T-helper 1 cell treated with Interleukin-12 subunit alpha and Interleukin-12 subunit beta and Interleukin-4 antibody, amounts not matched to agents 30 ng/mL and 1 ng/mL, for 36 hours (primary cell): ENCODE measurements at regions not wholly inside any gene's neighbourhood (a gene's known extent, or its start where the extent isn't known, plus 50 kb on each side); places are given as distances from the start of the nearest gene placed in this dataset.

Source experiments
- intact Hi-C: fragments of 100-400 bp; cut with micrococcal nuclease; formaldehyde crosslinking; loops from one replicate; pipeline ENCODE4 v1.15.1; 2024

DNA sequence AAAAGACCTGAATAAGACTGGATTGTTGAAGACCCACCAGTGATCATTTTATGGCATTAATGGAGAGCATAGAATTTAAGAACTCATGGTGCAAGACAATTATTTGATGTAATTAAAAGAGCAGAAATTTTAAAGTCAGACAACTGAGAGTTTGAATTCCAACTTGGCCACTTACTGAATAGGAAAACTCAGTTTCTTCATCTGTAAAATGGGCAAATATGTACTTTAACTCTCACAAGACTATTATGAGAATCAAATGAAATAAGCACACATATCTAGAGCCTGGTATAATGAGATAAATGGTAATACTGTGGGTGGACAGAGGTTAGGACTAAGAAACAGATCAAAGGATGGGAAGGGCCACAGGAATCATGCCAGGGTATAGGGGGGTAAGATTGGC, 88.0 kb downstream of the SOX9 start:
- intact Hi-C loops = no loop called here

DNA sequence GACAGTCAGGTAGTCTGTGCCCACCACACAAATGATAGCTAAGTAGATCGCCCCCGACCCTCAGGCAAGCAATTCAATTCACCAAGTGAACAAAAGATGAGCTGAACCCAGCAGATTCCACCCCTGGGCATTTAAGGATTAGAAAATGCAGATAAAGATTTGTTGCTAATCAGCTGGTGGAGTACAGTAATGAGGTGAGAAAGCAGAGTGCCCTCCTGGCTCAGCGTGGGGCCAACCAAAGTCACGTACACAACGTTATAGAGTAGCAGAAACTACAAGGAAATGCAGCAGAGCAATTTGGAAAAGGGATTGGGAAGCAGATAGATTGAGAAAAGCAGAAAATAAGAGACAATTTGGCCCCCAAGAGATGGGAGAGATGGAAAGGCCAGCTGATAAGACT, 91.2 kb downstream of the SOX9 start:
- intact Hi-C loops = no loop called here

DNA sequence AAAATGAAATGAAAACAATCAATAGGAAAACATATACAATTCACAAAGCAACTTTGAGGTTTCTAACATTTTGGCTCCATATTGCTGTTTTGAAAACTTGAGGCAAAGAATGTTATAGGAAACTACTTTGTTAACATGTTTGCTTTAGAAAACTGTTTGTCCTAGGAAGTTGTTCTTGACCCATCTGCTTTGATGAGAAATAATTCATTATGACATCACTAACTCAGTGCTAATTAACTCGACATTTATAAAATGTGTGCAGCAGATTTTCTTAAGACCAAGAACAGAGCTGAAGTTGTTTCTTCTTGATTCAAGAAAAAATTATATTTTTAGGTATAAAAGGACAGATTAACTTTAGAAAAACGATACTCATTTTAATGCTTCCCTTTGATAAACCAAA, 94.7 kb downstream of the SOX9 start:
- intact Hi-C loops = no loop called here

DNA sequence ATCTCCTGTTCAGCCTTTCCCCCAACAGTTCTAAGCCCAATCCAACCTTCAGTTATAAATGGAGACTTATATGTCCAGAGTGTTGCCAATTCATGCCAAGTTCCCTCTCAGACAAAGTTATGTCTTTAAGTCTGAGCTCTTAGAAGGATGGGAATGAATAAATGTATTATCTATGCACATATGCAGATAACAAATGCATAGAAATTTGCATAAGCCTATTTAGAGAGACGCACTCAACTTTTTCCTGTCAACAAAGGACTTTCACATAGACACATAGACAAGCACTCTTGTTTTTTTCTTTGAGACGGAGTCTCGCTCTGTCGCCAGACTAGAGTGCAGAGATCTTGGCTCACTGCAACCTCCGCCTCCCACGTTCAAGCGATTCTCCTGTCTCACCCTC, 95.1 kb downstream of the SOX9 start:
- intact Hi-C loops = no loop called here

DNA sequence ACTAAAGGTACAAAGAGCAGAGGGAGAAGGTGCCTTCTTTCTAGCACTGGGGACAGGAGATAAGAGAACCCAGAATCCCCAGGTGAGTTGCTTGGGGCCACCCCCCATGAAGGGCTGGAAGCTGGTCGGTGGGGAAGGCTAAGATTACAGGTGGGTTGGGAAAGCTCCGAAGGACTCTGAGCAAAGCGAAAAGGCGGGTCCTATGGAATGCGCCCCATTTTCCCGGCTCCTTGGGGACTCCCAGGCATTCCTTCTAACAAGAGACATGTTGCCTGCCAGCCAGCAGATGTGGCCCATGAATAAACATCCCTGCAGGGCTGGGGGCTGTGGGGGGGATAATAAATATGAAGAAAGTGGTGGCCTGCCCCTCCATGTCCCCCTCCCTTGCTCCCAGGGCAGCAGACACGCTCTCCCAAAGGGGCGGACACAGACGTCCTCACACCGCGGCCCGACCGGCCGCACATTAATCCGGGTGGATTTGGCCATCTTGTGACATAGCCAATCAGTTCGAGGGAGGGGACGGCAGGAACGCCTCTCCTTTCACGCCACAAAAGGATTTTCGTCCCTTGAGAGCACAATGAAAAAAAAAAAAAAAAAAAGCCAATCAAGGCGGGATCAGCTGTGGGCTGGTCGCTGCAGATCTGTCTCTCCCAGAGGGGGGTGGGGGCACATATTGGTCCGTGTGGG, 98.5 kb downstream of the SOX9 start:
- intact Hi-C loops = no loop called here

DNA sequence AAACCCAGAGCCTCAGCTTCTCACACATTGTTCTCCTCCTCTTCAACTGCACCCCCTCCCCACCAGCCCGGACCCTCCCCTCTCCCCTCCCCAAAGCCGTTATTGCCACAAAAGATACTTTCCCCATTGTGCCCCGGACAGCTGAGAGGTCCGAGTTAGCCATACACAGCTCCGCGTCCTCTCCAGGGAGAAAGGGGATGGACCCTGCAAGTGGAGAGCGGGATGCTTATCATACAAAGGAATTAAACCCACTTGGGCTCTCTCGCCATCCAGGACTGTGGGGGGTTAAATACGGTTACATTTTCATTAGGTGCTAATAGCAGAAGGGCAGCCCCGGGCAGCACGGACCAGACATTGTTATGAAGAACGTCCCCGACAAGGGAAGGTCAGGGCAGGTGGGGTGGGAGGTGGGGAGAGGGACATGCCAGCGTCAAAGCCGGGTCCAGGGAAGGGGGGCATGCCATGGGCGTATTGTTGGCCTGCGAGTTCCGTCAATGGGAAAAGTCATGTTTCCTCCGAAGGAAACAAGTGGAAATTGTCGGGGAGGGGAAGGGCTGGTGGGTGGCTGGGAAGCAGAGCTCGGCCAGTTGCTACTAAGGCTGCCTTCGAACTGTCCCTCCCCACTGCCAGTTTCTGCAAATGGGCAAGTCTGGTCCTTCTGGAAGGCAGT, 99.1 kb downstream of the SOX9 start:
- intact Hi-C loops = no loop called here

DNA sequence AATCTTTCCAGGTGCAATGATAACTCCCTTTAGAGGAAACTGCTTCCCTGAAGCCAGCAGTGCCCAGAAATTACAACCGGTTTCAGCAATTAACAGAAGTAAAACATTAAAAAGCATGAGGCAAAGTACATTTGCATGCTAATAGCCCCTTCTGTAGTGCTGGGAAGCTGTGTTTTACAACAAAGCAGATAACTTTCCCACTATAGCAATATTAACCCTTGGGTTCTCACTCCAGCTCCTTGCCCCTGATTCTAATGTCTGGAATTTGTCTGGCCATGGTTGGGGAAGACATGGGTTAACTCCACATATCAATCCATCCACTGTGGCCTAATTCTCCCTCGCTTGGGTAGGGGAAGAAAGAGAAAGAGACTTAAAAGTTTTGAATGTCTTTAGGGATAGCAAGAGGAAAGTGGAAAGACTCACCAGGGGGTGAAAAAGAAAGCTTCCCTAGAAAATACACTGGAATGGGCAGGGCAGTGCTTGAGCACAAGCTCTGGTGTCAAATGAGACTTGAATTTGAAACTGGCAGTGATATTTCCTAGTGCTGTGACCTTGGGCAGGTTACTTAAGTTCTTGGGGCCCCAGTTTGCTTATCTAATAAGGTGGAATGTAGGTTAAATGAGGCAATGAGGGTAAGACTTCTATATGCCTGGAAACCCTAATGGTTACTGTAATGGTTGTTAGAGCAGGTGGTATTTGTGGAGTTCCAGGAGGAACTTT, 102.0 kb downstream of the SOX9 start:
- intact Hi-C loops = no loop called here

DNA sequence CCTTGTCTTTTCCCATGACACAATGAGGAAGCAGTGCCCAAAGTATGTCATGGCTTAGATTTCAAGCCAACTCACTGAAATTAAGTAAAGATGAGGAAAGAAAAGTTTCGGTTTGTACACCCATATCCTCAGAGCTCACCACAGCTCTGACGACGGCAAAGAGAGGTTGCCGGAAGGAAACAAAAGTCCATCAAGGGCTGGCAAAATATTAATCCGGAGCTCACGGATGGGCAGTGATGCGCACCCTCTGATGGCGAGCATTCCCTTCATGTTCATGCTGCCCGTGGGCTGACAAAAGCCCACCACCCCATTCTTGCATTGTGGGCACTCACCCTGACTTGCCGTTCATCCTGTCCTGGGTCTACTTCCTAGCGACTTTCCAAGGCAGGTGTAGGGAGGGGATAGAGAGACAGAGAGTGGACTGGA, 103.1 kb downstream of the SOX9 start:
- intact Hi-C loops = no loop called here

DNA sequence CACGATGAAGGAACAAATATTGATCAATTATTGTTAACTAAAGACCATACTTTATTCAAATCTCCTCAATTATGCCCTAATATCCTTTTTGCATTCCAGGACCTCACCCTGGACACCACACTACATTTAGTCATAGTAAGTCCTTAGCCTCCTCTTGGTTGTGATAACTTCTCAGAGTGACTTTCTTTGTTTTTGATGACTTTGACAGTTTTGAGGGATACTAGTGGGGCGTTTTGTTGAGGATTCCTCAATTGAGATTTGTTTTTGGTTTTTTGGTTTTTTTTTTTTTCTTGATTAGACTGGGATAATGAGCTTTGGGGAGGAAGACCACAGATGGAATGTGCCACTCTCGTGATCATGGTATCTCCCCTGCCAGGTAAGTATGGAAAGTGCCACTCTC, 105.5 kb downstream of the SOX9 start:
- intact Hi-C loops = no loop called here

DNA sequence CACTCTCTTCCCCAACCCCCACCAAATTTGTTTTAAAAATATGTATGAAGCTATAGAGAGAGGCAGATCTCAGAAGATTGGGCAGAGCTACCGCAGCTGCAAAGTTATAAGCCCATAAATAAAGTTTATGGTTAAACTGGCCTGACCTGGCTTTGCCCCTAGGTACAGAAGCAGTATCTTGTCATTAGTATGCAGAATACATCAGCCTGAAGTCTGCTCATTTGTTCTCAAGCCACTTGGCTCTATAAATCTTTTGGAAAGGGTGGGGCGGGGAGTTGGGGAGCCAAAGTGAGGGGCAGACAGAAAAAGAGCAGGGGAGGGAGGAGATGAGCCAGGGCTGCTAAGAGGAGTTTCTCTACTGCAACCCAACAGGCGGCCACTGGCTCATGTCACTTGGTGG, 113.2 kb downstream of the SOX9 start:
- intact Hi-C loops = no loop called here

DNA sequence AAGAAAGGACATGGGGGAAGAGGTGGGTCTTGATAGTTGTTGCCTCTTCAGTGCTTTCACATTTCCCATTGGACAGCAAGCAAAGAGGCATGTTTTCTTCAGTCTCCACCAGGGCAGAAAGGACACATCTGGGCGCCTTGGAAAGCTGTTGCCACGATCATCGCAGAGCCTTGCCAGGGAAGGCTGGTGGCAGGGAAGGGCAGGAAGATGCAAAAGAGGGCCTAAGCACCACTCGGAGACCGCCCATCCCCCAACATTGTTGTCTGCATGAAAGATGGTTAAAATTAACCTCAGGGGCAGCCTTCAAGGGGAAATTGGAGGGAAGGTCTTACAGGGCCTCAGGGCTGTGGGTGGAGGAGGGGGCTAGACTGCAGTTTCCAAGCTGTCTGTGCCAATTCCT, 114.2 kb downstream of the SOX9 start:
- intact Hi-C loops = no loop called here

DNA sequence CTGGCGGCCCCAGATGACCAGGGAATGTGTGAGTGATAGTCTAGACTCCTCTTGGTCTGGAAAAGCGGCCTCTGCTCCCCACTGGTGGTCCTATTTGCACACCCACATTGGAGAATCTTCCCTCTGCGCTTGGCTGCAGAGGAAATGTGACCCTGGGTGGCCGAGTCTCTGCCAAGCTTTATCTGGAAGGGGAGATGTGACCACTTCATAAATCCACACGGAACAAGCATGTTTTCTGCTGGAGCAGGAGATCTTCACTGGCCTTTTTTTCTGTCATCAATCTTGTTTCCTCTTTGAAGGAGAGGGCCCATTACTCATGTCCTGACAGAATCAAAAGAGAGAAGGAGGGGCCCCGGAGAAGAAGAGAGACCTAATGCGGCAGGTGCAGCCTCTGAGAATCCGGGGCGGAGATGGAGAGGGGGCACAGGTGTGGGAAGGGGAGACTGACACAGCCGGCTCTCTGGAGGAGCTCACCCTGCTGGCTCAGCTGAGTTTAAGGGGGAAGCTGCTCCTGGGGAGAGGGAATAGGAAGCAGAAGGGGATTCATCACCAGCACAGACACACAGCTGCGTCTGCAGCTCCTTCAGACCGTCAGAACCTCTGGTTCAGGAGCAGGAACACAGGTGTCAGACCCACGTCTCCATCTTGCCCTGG, 116.3 kb downstream of the SOX9 start:
- intact Hi-C loops = no loop called here

DNA sequence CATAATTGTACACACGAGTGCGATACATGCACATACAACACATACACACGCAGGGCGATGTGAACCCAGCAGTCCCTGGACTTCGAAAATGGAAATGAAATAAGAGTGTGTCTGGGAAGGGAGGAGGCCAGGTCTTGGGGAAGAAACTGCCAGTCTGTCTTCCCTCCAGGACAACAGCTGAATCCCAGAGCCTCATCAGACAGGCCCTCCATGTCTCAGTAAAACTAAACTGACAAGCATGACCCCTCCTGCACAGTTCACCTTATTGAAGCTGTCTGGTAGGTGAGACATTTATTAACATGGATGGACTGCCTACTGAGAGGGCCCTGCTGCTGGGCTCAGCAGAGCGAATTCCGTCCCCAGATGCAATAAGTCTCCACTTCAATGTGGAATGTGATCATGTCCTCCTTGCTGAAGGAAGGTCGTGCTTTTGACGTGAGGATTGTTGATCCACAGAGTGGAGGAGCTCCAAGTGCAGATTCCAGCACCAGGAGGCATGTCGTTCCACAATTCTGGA, 117.4 kb downstream of the SOX9 start:
- intact Hi-C loops = no loop called here

DNA sequence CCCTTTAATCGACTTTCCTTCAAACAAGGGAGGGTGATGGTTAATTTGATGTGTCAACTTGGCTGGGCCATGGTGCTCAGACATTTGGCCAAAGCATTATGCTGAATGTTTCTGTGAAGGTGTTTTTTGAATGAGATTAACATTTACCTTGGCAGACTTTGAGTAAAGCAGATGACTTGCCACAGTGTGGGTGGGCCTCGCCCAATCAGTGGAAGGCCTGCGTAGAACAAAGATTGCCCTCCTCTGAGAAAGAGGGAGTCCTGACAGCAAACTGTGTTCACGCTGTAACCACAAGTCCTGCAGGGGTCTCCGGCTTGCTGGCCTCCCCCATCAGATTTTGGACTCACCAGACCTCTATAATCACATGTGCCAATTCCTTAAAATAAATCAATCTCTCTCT, 118.7 kb downstream of the SOX9 start:
- intact Hi-C loops = no loop called here

DNA sequence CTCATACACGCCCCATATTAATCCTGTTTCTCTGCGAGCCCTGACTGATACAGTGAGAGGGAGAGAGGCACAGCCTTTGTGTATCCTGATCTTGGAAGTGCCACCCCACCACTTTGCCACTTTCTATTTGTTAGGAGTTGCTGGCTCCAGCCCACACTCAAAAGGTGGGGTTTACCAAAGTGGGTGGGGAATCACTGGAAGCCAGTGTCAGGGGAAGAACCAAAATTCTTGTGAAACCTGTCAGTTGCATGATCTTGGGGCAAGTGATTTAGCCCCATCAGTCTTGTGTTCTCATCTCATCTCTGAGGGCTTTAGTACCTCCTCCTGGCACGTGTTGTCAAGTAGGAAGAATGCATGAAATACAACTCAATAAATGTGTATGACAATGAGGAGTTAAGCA, 119.5 kb downstream of the SOX9 start:
- intact Hi-C loops = no loop called here

DNA sequence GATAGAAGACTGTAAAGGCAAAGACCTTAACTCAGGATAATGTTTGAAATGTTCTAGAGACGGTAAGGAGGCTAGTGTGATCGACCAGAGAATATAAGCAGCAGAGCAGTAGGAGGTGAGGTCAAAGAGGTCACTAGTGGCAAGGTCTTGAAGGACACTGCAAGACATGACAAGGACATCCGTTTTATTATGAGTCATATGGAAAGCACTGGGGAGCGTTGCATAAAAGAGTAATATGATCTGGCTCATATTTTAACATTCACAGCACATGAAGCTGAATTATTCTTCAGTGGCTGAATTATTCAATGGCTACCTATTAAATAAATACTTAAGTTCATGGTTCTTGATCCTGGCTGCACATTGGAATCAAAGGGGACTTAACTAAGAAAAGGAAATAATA, 123.7 kb downstream of the SOX9 start:
- intact Hi-C loops = no loop called here

DNA sequence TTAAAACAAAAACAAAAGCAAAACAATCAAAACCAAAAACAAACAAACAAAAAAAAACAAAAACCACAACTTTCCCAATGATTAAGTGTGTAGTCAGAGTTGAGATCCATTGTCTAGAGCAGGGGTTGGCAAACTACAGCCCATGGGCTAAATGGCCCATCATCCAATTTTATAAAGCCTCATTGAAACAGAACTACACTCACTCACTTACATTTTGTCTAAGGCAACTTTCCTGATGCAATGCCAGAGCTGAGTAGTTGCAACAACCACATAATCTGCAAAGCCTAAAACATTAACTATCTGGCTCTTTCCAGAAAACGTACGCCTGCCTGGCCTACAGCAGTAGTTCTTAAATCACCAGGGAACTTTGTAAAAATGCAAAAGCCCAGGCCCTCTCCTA, 124.1 kb downstream of the SOX9 start:
- intact Hi-C loops = no loop called here

DNA sequence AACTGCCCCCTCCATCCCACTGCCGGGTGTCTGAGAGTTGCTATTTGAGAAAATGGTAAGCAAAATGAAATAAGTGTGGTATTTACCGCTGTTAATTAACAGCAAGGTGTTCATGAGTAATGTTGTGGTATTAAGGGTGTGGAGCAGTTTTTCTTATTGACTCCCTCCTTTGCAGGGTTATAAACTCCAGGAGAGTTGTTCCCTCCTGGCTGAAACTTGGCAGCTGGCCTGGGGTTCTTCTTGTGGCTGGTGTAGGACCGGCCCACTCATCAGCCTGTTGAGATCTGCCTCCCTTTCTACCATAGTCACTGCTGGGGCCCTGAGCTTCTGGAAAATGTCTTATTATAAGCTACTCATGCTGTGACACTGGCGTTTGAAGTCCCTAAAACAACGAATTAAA, 128.6 kb downstream of the SOX9 start:
- intact Hi-C loops = no loop called here

DNA sequence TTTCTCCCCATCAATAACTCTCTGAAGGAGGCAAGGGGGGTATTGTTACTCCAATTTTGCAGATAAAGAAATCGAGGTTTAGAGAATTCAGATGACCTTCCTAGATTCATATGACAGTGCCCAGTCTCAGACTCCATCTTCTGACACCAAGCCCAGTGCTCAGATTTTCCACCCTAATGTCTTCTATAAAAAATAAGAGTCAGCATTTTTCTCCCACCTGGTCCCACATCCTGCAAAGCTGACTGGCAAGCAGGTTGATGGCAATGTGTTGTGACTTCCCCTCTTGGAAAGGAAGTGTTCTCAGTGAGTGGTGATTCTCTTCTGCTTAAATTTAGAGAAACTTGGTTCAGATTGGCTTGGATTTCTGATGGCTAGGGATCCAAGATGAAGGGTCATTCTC, 129.4 kb downstream of the SOX9 start:
- intact Hi-C loops = no loop called here

DNA sequence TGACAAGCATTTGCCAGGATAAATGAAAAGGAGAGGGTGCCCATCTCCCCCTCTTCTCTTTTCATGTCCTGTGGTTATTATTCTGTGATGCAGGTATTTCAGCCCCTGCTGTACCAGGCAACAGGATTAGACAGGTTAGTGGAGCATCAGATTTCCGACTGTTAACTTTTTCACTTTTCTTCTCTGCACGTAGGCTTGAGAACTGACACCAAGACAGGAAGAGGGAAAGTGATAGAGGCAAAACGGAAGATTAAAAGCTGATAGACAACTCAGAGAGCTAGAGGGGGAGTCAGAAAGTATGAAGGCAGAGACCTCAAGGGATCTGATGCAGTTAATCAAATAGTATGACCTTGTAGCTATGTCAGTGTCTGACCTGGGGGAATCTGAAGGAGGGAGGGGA, 132.8 kb downstream of the SOX9 start:
- intact Hi-C loops = no loop called here

DNA sequence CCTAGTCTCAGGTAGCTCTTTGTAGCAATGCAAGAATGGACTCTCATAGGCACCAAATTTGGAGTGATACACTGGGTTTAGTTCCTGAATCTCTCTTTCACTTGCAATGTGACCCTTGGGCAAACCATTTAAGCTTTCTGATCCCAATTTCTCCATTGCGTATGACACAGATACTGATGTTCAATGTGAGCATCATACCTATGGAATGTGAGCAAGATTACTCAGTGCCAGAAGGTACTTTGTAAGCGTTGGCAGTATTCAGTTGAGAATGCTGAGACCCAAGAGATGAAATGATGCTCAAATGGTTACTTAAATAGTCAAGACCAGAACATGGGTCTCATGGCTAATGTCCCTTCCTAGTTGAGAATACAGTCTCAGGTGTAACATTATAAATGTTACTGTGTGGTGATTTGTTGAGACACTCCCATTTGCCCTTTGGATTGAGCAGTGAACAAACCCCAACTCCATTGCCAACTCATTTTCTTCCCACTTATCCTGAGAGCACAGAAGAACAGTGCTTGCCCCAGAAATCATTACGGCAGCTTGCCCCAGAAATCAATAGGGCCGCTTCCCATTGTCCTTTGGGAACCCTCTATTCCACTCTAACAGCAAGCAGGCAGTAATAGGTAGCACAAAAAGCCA, 134.1 kb downstream of the SOX9 start:
- intact Hi-C loops = no loop called here

DNA sequence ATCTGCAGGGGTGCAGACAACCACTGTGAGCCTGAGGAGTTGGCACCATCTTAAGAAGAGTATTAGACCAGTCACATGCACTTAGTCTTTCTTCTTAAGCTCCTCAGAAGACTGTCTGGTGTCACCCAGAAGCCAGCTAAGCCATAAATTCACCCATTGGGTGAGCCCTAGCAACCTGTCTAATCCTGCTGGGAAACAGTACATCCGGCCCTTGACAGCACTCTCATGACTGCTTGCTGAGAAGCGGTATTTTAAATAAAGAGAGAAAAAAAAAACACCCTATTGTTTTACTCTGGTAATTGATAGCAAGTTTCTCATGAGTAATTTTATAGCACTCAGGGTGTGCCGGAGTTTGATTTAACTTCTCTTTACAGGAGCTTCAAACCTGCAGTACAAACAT, 134.7 kb downstream of the SOX9 start:
- intact Hi-C loops = no loop called here
